GM19372 (cell line): ENCODE measurements at regions not wholly inside any gene's neighbourhood (a gene's known extent, or its start where the extent isn't known, plus 50 kb on each side); places are given as distances from the start of the nearest gene placed in this dataset.
"Not testable (repeated sequence)": the region's sequence is repeated elsewhere in the genome, so short reads cannot be mapped to it uniquely, and the experiment has no call there.

ENCODE experiments used
- ATAC-seq: cut with Tn5 transposase; IDR thresholded peaks from one replicate; pipeline ENCODE4 v1.9.1; 2021; ENCODE audit warnings: mild to moderate bottlenecking, low read depth, moderate library complexity; ENCODE audit not compliant: unreplicated experiment

- ATAC-seq, result no peak
These were observed 560.0 kb downstream of the ADCYAP1 start for GRCh38 chr18:1464444-1465217.

GRCh38 chr18:1466035-1466434, 561.4 kb downstream of the ADCYAP1 start:
- no peak for ATAC-seq

GRCh38 chr18:1467461-1467964, 562.8 kb downstream of the ADCYAP1 start:
- ATAC-seq, result no peak

- no peak for ATAC-seq
These were observed 563.9 kb downstream of the ADCYAP1 start for GRCh38 chr18:1468550-1468949.

- no peak for ATAC-seq
These were observed 571.2 kb downstream of the ADCYAP1 start for GRCh38 chr18:1475867-1476266.

GRCh38 chr18:1480309-1480708, 575.6 kb downstream of the ADCYAP1 start:
- no peak for ATAC-seq

- ATAC-seq, result no peak
These were observed 576.9 kb downstream of the ADCYAP1 start for GRCh38 chr18:1481577-1481976.

- ATAC-seq, result no peak
These were observed 578.7 kb downstream of the ADCYAP1 start for GRCh38 chr18:1483385-1483784.

GRCh38 chr18:1487457-1487856, 582.8 kb downstream of the ADCYAP1 start:
- ATAC-seq, result no peak

GRCh38 chr18:1488394-1488793, 583.7 kb downstream of the ADCYAP1 start:
- ATAC-seq, result no peak

GRCh38 chr18:1488957-1489356, 584.3 kb downstream of the ADCYAP1 start:
- no peak for ATAC-seq

- ATAC-seq, result no peak
These were observed 590.7 kb downstream of the ADCYAP1 start for GRCh38 chr18:1495387-1495786.

GRCh38 chr18:1496096-1496495, 591.4 kb downstream of the ADCYAP1 start:
- no peak for ATAC-seq

GRCh38 chr18:1498216-1498615, 593.5 kb downstream of the ADCYAP1 start:
- ATAC-seq, result no peak

- no peak for ATAC-seq
These were observed 594.6 kb downstream of the ADCYAP1 start for GRCh38 chr18:1499265-1499664.

- ATAC-seq, result no peak
These were observed 599.2 kb downstream of the ADCYAP1 start for GRCh38 chr18:1503847-1504246.

GRCh38 chr18:1505856-1506255, 601.2 kb downstream of the ADCYAP1 start:
- no peak for ATAC-seq

- ATAC-seq, result no peak
These were observed 606.0 kb downstream of the ADCYAP1 start for GRCh38 chr18:1510542-1511179.

- ATAC-seq, result no peak
These were observed 607.1 kb downstream of the ADCYAP1 start for GRCh38 chr18:1511619-1512311.

GRCh38 chr18:1513519-1513918, 608.8 kb downstream of the ADCYAP1 start:
- no peak for ATAC-seq

GRCh38 chr18:1521588-1522248, 617.0 kb downstream of the ADCYAP1 start:
- ATAC-seq, result not testable (repeated sequence)
